Cardiac fibroblast (primary cell): ENCODE measurements at regions not wholly inside any gene's neighbourhood (a gene's known extent, or its start where the extent isn't known, plus 50 kb on each side); places are given as distances from the start of the nearest gene placed in this dataset.

Experiments used
- DNase-seq, 2 donors: peaks; one replicate each; pipeline versions ENCODE4 v3.0.0 to v3.0.0-alpha.2; 2010; ENCODE audit warnings: low read depth in 2 of 2
- H3K4me3 ChIP-seq, 2 donors: replicated peaks in 1 of 2; 1 replicate in 1 of 2; 2 replicates in 1 of 2; pipeline ENCODE4 v1.5.1; 2011; ENCODE audit warnings: low read depth in 2 of 2, low read length in 2 of 2, mild to moderate bottlenecking in 2 of 2, moderate library complexity in 1 of 2
- CTCF ChIP-seq: IDR thresholded peaks from one replicate; pipeline ENCODE4 v1.5.1; 2011; ENCODE audit warnings: low read depth, mild to moderate bottlenecking, low read length, inconsistent platforms

- no peak overlapping the region for H3K4me3 ChIP-seq
- no peak for DNase-seq
- TF ChIP-seq CTCF, result no peak
Observed at GRCh38 chr5:19143935-19144334, 844.1 kb downstream of the CDH18 start.

GRCh38 chr5:19169426-19169825, 818.6 kb downstream of the CDH18 start:
- no peak for DNase-seq
- no peak for TF ChIP-seq CTCF
- no peak overlapping the region for H3K4me3 ChIP-seq

- no peak for DNase-seq
- TF ChIP-seq CTCF, result no peak
Observed at GRCh38 chr5:19172926-19173470, 815.0 kb downstream of the CDH18 start.

GRCh38 chr5:19175776-19176570, 812.0 kb downstream of the CDH18 start:
- no peak overlapping the region for H3K4me3 ChIP-seq
- TF ChIP-seq CTCF, result no peak
- no peak for DNase-seq

More at GRCh38 chr5:19172926-19173470, 815.0 kb downstream of the CDH18 start:
- H3K4me3 ChIP-seq, result no peak overlapping the region

GRCh38 chr5:19179571-19179970, 808.4 kb downstream of the CDH18 start:
- no peak overlapping the region for H3K4me3 ChIP-seq
- DNase-seq, result no peak
- TF ChIP-seq CTCF, result no peak

GRCh38 chr5:19189176-19189575, 798.8 kb downstream of the CDH18 start:
- no peak for TF ChIP-seq CTCF
- no peak for DNase-seq
- H3K4me3 ChIP-seq, result no peak overlapping the region
